ENCODE measurements at regions not wholly inside any gene's neighbourhood (a gene's known extent, or its start where the extent isn't known, plus 50 kb on each side); places are given as distances from the start of the nearest gene placed in this dataset.

DNA sequence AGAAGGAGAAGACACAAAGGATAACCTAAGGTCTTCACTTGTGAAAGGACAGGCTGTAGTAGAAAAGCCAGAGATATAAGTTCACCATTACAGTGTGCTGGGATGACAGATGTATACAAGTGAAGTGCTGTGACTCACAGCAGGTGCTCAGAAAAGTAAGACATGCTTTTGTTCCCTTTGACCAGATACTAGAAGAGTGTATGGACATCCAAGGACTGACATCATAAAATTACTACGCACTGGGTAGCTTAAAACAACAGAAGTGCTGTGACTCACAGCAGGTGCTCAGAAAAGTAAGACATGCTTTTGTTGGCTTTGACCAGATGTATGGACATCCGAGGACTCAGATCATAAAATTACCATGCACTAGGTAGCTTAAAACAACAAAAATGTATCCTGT lies 61.6 kb upstream of the BTC start:
- CTCF ChIA-PET = interaction anchor here (0.9 kb wide), 1 partner anchor 19 kb away, joined by 3 read pairs; no protein-coding TSS in a partner anchor
- POLR2A ChIA-PET = no interaction called here
- TF ChIP-seq, protein P1, sequence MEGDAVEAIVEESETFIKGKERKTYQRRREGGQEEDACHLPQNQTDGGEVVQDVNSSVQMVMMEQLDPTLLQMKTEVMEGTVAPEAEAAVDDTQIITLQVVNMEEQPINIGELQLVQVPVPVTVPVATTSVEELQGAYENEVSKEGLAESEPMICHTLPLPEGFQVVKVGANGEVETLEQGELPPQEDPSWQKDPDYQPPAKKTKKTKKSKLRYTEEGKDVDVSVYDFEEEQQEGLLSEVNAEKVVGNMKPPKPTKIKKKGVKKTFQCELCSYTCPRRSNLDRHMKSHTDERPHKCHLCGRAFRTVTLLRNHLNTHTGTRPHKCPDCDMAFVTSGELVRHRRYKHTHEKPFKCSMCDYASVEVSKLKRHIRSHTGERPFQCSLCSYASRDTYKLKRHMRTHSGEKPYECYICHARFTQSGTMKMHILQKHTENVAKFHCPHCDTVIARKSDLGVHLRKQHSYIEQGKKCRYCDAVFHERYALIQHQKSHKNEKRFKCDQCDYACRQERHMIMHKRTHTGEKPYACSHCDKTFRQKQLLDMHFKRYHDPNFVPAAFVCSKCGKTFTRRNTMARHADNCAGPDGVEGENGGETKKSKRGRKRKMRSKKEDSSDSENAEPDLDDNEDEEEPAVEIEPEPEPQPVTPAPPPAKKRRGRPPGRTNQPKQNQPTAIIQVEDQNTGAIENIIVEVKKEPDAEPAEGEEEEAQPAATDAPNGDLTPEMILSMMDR (IDR thresholded peaks at IDR 0.05) = no peak

GRCh38 chr4:74848774-74849173 lies 54.5 kb upstream of the BTC start:
- POLR2A ChIA-PET = no interaction called here
- Mint-ChIP-seq H3K9me3 (peaks cover 9% of the 10 kb centered on the region), H3K27me3 (peaks cover 5% of the 10 kb centered on the region), H3K36me3 (ENCODE audit: low read depth) (no peaks in the 10 kb centered on the region), H3K27ac (no peak overlapping the region), H3K4me3 (no peak overlapping the region), H3K4me1 (ENCODE audit: low read depth) (no peaks in the 10 kb centered on the region)
- CTCF ChIA-PET = interaction anchor here (1.5 kb wide), 1 partner anchor 16 kb away, joined by 3 read pairs; no protein-coding TSS in a partner anchor
- ATAC-seq = no peak
- TF ChIP-seq, protein P1 (IDR thresholded peaks at IDR 0.05) = no peak
- intact Hi-C loops (cut with micrococcal nuclease) = no loop called here
- DNase-seq = no peak

More for the DNA sequence above, 61.6 kb upstream of the BTC start:
- no peak overlapping the region for H3K27ac Mint-ChIP-seq
- H3K27me3 Mint-ChIP-seq = peaks cover 3% of the 10 kb centered on the region
- DNase-seq (no peak), ATAC-seq (no peak)
- intact Hi-C loops (cut with micrococcal nuclease) = no loop called here
- no peaks in the 10 kb centered on the region for H3K36me3 Mint-ChIP-seq (ENCODE audit: low read depth)
- no peaks in the 10 kb centered on the region for H3K4me1 Mint-ChIP-seq (ENCODE audit: low read depth)
- H3K4me3 Mint-ChIP-seq = no peak overlapping the region
- H3K9me3 Mint-ChIP-seq = no peaks in the 10 kb centered on the region

DNA sequence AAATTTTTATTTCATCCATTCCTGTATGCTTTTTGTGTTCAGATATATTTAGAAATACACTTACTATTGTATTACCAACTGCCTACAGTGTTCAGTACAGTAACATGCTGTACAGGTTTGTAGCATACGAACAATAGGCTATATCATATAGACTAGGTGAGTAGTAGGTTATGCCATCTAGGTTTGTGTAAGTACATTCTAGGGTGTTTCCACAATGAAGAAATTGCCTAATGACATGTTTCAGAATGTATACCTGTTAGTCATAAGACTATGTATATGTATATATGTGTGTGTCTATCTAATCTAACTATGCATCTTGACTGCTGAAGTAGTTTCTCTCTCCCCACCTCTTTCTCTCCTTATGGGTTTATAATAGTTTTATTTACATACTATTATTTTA lies 51.5 kb upstream of the BTC start:
- Mint-ChIP-seq H3K27ac (no peak overlapping the region), H3K4me3 (no peak overlapping the region), H3K27me3 (peaks cover 2% of the 10 kb centered on the region), H3K4me1 (ENCODE audit: low read depth) (no peaks in the 10 kb centered on the region), H3K9me3 (peaks cover 9% of the 10 kb centered on the region), H3K36me3 (ENCODE audit: low read depth) (no peaks in the 10 kb centered on the region)
- TF ChIP-seq, protein P1 (IDR thresholded peaks at IDR 0.05) = no peak
- intact Hi-C loops (cut with micrococcal nuclease) = no loop called here
- CTCF ChIA-PET = no interaction called here
- DNase-seq (no peak), ATAC-seq (no peak)
- POLR2A ChIA-PET = no interaction called here
